ENCODE measurements at regions not wholly inside any gene's neighbourhood (a gene's known extent, or its start where the extent isn't known, plus 50 kb on each side); places are given as distances from the start of the nearest gene placed in this dataset.

DNA sequence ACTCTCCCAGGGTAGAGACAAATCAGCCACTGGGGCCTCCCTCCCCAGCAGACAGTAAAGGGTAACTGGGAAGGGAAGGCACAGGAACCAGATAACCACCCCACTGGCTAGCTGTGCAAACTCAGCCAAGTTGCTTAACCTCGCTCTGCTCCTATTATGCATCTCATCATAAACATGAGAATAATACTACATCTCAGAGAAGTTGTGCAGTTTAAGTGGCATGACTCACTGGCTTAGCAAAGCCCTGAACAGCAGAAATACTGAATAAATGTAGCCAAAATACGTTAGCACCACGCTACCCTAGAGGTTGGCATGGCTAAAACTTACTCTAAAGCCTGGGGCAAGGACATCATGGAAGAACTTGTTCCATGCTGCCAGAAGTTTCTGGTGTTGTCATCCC lies 128.1 kb upstream of the ANK3 start:
- TF ChIP-seq, protein P1, sequence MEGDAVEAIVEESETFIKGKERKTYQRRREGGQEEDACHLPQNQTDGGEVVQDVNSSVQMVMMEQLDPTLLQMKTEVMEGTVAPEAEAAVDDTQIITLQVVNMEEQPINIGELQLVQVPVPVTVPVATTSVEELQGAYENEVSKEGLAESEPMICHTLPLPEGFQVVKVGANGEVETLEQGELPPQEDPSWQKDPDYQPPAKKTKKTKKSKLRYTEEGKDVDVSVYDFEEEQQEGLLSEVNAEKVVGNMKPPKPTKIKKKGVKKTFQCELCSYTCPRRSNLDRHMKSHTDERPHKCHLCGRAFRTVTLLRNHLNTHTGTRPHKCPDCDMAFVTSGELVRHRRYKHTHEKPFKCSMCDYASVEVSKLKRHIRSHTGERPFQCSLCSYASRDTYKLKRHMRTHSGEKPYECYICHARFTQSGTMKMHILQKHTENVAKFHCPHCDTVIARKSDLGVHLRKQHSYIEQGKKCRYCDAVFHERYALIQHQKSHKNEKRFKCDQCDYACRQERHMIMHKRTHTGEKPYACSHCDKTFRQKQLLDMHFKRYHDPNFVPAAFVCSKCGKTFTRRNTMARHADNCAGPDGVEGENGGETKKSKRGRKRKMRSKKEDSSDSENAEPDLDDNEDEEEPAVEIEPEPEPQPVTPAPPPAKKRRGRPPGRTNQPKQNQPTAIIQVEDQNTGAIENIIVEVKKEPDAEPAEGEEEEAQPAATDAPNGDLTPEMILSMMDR (IDR thresholded peaks at IDR 0.05), result no peak
- TF ChIP-seq POLR2A (IDR thresholded peaks at IDR 0.05), result no peak
